ENCODE measurements at regions not wholly inside any gene's neighbourhood (a gene's known extent, or its start where the extent isn't known, plus 50 kb on each side); places are given as distances from the start of the nearest gene placed in this dataset.

DNA sequence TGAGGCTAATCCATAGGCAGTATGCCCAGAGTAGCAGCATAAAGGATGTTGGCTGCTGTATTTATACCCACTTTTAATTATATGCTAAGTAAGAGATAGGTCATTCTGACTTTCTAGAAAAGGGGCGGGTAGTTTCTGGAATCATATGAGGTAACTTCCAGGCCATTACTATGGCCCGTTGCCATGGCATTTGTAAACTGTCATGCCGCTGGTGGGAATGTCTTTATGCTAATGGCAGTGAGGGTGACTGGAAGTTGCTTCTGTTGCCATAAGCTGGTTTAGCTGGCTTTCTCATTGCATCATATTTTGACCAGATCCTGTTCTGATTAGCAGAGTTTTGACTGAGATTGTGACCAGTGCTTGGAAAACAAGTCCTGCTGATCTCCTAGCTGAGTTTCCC, 929.6 kb upstream of the CDH8 start:
- no peaks in the 10 kb centered on the region for H3F3A ChIP-seq (ENCODE audit: insufficient read depth, low read length, poor library complexity, severe bottlenecking)
- no peak overlapping the region for H3K4me2 ChIP-seq (ENCODE audit: low read length)
- H3K27me3 ChIP-seq (ENCODE audit: insufficient read depth, low read depth, low read length), result no peaks in the 10 kb centered on the region
- no peak overlapping the region for H3K27ac ChIP-seq (ENCODE audit: low read length)
- H3K9ac ChIP-seq (ENCODE audit: low read length), result no peak overlapping the region
- H3K79me2 ChIP-seq (replicated peaks; ENCODE audit: insufficient read depth, low read length), result no peaks in the 10 kb centered on the region
- no peak overlapping the region for H3K4me3 ChIP-seq (ENCODE audit: low read length)
- no peaks in the 10 kb centered on the region for H3K9me2 ChIP-seq (ENCODE audit: insufficient read depth, low read length)
- H4K20me1 ChIP-seq (ENCODE audit: insufficient read depth), result no peaks in the 10 kb centered on the region
- H2AFZ ChIP-seq (ENCODE audit: low read depth, low read length), result no peak overlapping the region
- H3K9me3 ChIP-seq (ENCODE audit: low read length), result no peaks in the 10 kb centered on the region
- no peak for TF ChIP-seq POLR2AphosphoS5 (IDR thresholded peaks at IDR 0.05)
- TF ChIP-seq SMC3 (conservative IDR thresholded peaks at IDR 0.05; ENCODE audit: poor library complexity), result no peak
- TF ChIP-seq TAF1 (IDR thresholded peaks at IDR 0.05; ENCODE audit: low read depth), result no peak
- TF ChIP-seq EZH2 (IDR thresholded peaks at IDR 0.05; ENCODE audit: borderline replicate concordance, insufficient read depth, low read length, poor library complexity, severe bottlenecking), result no peak
- H3K36me3 ChIP-seq (ENCODE audit: insufficient read depth, low read length), result no peaks in the 10 kb centered on the region

GRCh38 chr16:62963846-62964245, 927.6 kb upstream of the CDH8 start:
- H3K4me2 ChIP-seq (ENCODE audit: low read length), result no peak overlapping the region
- no peaks in the 10 kb centered on the region for H3K9me3 ChIP-seq (ENCODE audit: low read length)
- H3K27me3 ChIP-seq (ENCODE audit: insufficient read depth, low read depth, low read length), result no peaks in the 10 kb centered on the region
- H3K9ac ChIP-seq (ENCODE audit: low read length), result no peak overlapping the region
- no peaks in the 10 kb centered on the region for H3K79me2 ChIP-seq (replicated peaks; ENCODE audit: insufficient read depth, low read length)
- no peaks in the 10 kb centered on the region for H3F3A ChIP-seq (ENCODE audit: insufficient read depth, low read length, poor library complexity, severe bottlenecking)
- H4K20me1 ChIP-seq (ENCODE audit: insufficient read depth), result no peaks in the 10 kb centered on the region
- no peaks in the 10 kb centered on the region for H3K9me2 ChIP-seq (ENCODE audit: insufficient read depth, low read length)
- no peak overlapping the region for H3K4me3 ChIP-seq (ENCODE audit: low read length)
- no peak for TF ChIP-seq EZH2 (IDR thresholded peaks at IDR 0.05; ENCODE audit: borderline replicate concordance, insufficient read depth, low read length, poor library complexity, severe bottlenecking)
- no peak for TF ChIP-seq MXI1 (conservative IDR thresholded peaks at IDR 0.05; ENCODE audit: poor library complexity, severe bottlenecking)
- TF ChIP-seq, protein P1, sequence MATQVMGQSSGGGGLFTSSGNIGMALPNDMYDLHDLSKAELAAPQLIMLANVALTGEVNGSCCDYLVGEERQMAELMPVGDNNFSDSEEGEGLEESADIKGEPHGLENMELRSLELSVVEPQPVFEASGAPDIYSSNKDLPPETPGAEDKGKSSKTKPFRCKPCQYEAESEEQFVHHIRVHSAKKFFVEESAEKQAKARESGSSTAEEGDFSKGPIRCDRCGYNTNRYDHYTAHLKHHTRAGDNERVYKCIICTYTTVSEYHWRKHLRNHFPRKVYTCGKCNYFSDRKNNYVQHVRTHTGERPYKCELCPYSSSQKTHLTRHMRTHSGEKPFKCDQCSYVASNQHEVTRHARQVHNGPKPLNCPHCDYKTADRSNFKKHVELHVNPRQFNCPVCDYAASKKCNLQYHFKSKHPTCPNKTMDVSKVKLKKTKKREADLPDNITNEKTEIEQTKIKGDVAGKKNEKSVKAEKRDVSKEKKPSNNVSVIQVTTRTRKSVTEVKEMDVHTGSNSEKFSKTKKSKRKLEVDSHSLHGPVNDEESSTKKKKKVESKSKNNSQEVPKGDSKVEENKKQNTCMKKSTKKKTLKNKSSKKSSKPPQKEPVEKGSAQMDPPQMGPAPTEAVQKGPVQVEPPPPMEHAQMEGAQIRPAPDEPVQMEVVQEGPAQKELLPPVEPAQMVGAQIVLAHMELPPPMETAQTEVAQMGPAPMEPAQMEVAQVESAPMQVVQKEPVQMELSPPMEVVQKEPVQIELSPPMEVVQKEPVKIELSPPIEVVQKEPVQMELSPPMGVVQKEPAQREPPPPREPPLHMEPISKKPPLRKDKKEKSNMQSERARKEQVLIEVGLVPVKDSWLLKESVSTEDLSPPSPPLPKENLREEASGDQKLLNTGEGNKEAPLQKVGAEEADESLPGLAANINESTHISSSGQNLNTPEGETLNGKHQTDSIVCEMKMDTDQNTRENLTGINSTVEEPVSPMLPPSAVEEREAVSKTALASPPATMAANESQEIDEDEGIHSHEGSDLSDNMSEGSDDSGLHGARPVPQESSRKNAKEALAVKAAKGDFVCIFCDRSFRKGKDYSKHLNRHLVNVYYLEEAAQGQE (IDR thresholded peaks at IDR 0.05; ENCODE audit: borderline replicate concordance), result no peak
- TF ChIP-seq, protein P2, sequence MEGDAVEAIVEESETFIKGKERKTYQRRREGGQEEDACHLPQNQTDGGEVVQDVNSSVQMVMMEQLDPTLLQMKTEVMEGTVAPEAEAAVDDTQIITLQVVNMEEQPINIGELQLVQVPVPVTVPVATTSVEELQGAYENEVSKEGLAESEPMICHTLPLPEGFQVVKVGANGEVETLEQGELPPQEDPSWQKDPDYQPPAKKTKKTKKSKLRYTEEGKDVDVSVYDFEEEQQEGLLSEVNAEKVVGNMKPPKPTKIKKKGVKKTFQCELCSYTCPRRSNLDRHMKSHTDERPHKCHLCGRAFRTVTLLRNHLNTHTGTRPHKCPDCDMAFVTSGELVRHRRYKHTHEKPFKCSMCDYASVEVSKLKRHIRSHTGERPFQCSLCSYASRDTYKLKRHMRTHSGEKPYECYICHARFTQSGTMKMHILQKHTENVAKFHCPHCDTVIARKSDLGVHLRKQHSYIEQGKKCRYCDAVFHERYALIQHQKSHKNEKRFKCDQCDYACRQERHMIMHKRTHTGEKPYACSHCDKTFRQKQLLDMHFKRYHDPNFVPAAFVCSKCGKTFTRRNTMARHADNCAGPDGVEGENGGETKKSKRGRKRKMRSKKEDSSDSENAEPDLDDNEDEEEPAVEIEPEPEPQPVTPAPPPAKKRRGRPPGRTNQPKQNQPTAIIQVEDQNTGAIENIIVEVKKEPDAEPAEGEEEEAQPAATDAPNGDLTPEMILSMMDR (IDR thresholded peaks at IDR 0.05; ENCODE audit: poor library complexity, severe bottlenecking), result no peak
- TF ChIP-seq EP300 (conservative IDR thresholded peaks at IDR 0.05; ENCODE audit: poor library complexity, severe bottlenecking), result peak; percentile 66
- peak; percentile 40 for TF ChIP-seq POLR2AphosphoS5 (IDR thresholded peaks at IDR 0.05)
- H3K36me3 ChIP-seq (ENCODE audit: insufficient read depth, low read length), result no peaks in the 10 kb centered on the region
- no peak overlapping the region for H3K27ac ChIP-seq (ENCODE audit: low read length)
- no peak overlapping the region for H2AFZ ChIP-seq (ENCODE audit: low read depth, low read length)

DNA sequence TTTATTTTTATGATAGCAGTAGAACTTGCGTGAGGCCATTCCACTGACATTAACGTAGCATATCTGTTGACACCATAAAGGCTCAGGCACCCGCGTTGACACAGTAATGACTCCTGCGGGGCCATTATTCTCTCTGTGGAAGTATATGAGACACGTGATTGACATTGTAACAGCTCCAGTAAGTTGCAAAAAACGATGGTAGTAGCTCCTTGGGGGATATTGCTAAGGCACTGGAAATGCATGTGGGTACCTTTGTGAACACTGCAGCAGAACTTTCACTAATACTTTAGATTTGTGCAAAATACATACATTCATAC, 918.8 kb upstream of the CDH8 start:
- TF ChIP-seq, protein P2 (IDR thresholded peaks at IDR 0.05; ENCODE audit: poor library complexity, severe bottlenecking), result no peak
- TF ChIP-seq SMC3 (conservative IDR thresholded peaks at IDR 0.05; ENCODE audit: poor library complexity) (no peak), RAD21 (conservative IDR thresholded peaks at IDR 0.05) (peak; percentile 22), EZH2 (IDR thresholded peaks at IDR 0.05; ENCODE audit: borderline replicate concordance, insufficient read depth, low read length, poor library complexity, severe bottlenecking) (no peak), TAF1 (IDR thresholded peaks at IDR 0.05; ENCODE audit: low read depth) (no peak), EP300 (conservative IDR thresholded peaks at IDR 0.05; ENCODE audit: poor library complexity, severe bottlenecking) (peak; percentile 100), POLR2AphosphoS5 (IDR thresholded peaks at IDR 0.05) (peak; percentile 100), MXI1 (conservative IDR thresholded peaks at IDR 0.05; ENCODE audit: poor library complexity, severe bottlenecking) (peak; percentile 22)
- TF ChIP-seq, protein P1 (IDR thresholded peaks at IDR 0.05; ENCODE audit: borderline replicate concordance), result peak; percentile 96
- no peaks in the 10 kb centered on the region for H3K27me3 ChIP-seq (ENCODE audit: insufficient read depth, low read depth, low read length)
- H4K20me1 ChIP-seq (ENCODE audit: insufficient read depth), result no peaks in the 10 kb centered on the region
- no peak overlapping the region for H3K4me2 ChIP-seq (ENCODE audit: low read length)
- peak overlapping the region; percentile 52 for H3K27ac ChIP-seq (ENCODE audit: low read length)
- H3K9ac ChIP-seq (ENCODE audit: low read length), result no peak overlapping the region
- no peaks in the 10 kb centered on the region for H3K9me3 ChIP-seq (ENCODE audit: low read length)
- H3K79me2 ChIP-seq (replicated peaks; ENCODE audit: insufficient read depth, low read length), result no peaks in the 10 kb centered on the region
- H3F3A ChIP-seq (ENCODE audit: insufficient read depth, low read length, poor library complexity, severe bottlenecking), result peaks cover 4% of the 10 kb centered on the region
- no peaks in the 10 kb centered on the region for H3K36me3 ChIP-seq (ENCODE audit: insufficient read depth, low read length)
- H3K4me3 ChIP-seq (ENCODE audit: low read length), result peak overlapping the region; percentile 24
- H3K9me2 ChIP-seq (ENCODE audit: insufficient read depth, low read length), result no peaks in the 10 kb centered on the region
- H2AFZ ChIP-seq (ENCODE audit: low read depth, low read length), result no peak overlapping the region
